ENCODE measurements at regions not wholly inside any gene's neighbourhood (a gene's known extent, or its start where the extent isn't known, plus 50 kb on each side); places are given as distances from the start of the nearest gene placed in this dataset.
"Not testable (repeated sequence)": the region's sequence is repeated elsewhere in the genome, so short reads cannot be mapped to it uniquely, and the experiment has no call there.

GRCh38 chr7:110317541-110318265 lies 773.2 kb upstream of the LRRN3 start:
- Histone ChIP-seq H3K36me3 (ENCODE audit: insufficient read depth in 1 of 2, low read depth in 1 of 2) (no peaks in the 10 kb centered on the region), H3K27ac (no peak overlapping the region), H3K4me3 (no peak overlapping the region), H3K4me1 (no peaks in the 10 kb centered on the region), H3K27me3 (ENCODE audit: insufficient read depth in 3 of 3, low read length in 2 of 3) (no peaks in the 10 kb centered on the region), H3K9me3 (no peaks in the 10 kb centered on the region)
- WGBS, 3 donors, result 56 to 64% (median 61%) methylated on average over 2 of the region's 2 CpGs
- TF ChIP-seq CTCF (IDR thresholded peaks at IDR 0.05), result no peak
- intact Hi-C loops (cut with DNase I), result no loop called here
- no peak for DNase-seq
- ATAC-seq, result no peak

GRCh38 chr7:110320285-110320684 lies 770.6 kb upstream of the LRRN3 start:
- H3K9me3 ChIP-seq; H3K4me1 ChIP-seq; H3K27me3 ChIP-seq (ENCODE audit: insufficient read depth in 3 of 3, low read length in 2 of 3); H3K36me3 ChIP-seq (ENCODE audit: insufficient read depth in 1 of 2, low read depth in 1 of 2); ATAC-seq; DNase-seq; H3K4me3 ChIP-seq; H3K27ac ChIP-seq; intact Hi-C loops (cut with DNase I): not testable (repeated sequence)
- WGBS, 3 donors, result 90 to 97% (median 91%) methylated on average over 5 of the region's 5 CpGs

- Histone ChIP-seq H3K36me3 (ENCODE audit: insufficient read depth in 1 of 2, low read depth in 1 of 2) (no peaks in the 10 kb centered on the region), H3K4me3 (no peak overlapping the region), H3K4me1 (no peaks in the 10 kb centered on the region), H3K27me3 (ENCODE audit: insufficient read depth in 3 of 3, low read length in 2 of 3) (no peaks in the 10 kb centered on the region), H3K27ac (no peak overlapping the region), H3K9me3 (no peaks in the 10 kb centered on the region)
- DNase-seq (no peak), ATAC-seq (no peak)
- no peak for TF ChIP-seq CTCF (IDR thresholded peaks at IDR 0.05)
- WGBS, 3 donors, result 25 to 32% (median 30%) methylated on average over 2 of the region's 2 CpGs
- intact Hi-C loops (cut with DNase I), result no loop called here
Measured at GRCh38 chr7:110322796-110323195, 768.1 kb upstream of the LRRN3 start.

GRCh38 chr7:110326966-110327365 lies 764.0 kb upstream of the LRRN3 start:
- Histone ChIP-seq H3K36me3 (ENCODE audit: insufficient read depth in 1 of 2, low read depth in 1 of 2) (no peaks in the 10 kb centered on the region), H3K27me3 (ENCODE audit: insufficient read depth in 3 of 3, low read length in 2 of 3) (no peaks in the 10 kb centered on the region), H3K4me3 (no peak overlapping the region), H3K4me1 (no peaks in the 10 kb centered on the region), H3K9me3 (no peaks in the 10 kb centered on the region), H3K27ac (no peak overlapping the region)
- no peak for ATAC-seq
- 95 to 99% (median 97%) methylated on average over 4 of the region's 4 CpGs for WGBS, 3 donors
- intact Hi-C loops (cut with DNase I), result no loop called here
- TF ChIP-seq CTCF (IDR thresholded peaks at IDR 0.05), result no peak
- DNase-seq, result no peak

- 84 to 97% (median 91%) methylated on average over 1 of the region's 1 CpG for WGBS, 3 donors
- ATAC-seq, result no peak
- no peak for TF ChIP-seq CTCF (IDR thresholded peaks at IDR 0.05)
Measured at GRCh38 chr7:110336423-110336822, 754.5 kb upstream of the LRRN3 start.

More at GRCh38 chr7:110336423-110336822, 754.5 kb upstream of the LRRN3 start:
- H3K9me3 ChIP-seq, result no peaks in the 10 kb centered on the region
- DNase-seq, result no peak
- H3K36me3 ChIP-seq (ENCODE audit: insufficient read depth in 1 of 2, low read depth in 1 of 2), result no peaks in the 10 kb centered on the region
- H3K4me3 ChIP-seq, result no peak overlapping the region
- H3K4me1 ChIP-seq, result no peaks in the 10 kb centered on the region
- no peak overlapping the region for H3K27ac ChIP-seq
- intact Hi-C loops (cut with DNase I), result no loop called here
- no peaks in the 10 kb centered on the region for H3K27me3 ChIP-seq (ENCODE audit: insufficient read depth in 3 of 3, low read length in 2 of 3)
